Retinal pigment epithelial cell (primary cell): ENCODE measurements at regions not wholly inside any gene's neighbourhood (a gene's known extent, or its start where the extent isn't known, plus 50 kb on each side); places are given as distances from the start of the nearest gene placed in this dataset.

Experiments
- DNase-seq: peaks from one replicate; pipeline ENCODE4 v3.0.0-alpha.2; 2010; ENCODE audit warnings: low read depth
- H3K4me3 ChIP-seq: 2 replicates; pipeline ENCODE4 v1.5.1; 2011; ENCODE audit warnings: mild to moderate bottlenecking, low read length, control low read depth, moderate library complexity
- CTCF ChIP-seq: conservative IDR thresholded peaks from 2 replicates; pipeline ENCODE4 v1.5.1; 2011; ENCODE audit warnings: low read depth, low read length, control low read depth, inconsistent platforms

GRCh38 chr10:35927341-35927740 lies 285.2 kb upstream of the FZD8 start:
- H3K4me3 ChIP-seq = no peak overlapping the region
- DNase-seq = no peak
- TF ChIP-seq CTCF = no peak

GRCh38 chr10:35926846-35927245 lies 284.8 kb upstream of the FZD8 start:
- no peak for TF ChIP-seq CTCF
- no peak for DNase-seq
- no peak overlapping the region for H3K4me3 ChIP-seq

- no peak for TF ChIP-seq CTCF
- H3K4me3 ChIP-seq = no peak overlapping the region
- peak; percentile 39 for DNase-seq
Observed at GRCh38 chr10:35925493-35925892, 283.4 kb upstream of the FZD8 start.

GRCh38 chr10:35924759-35925158 lies 282.7 kb upstream of the FZD8 start:
- DNase-seq = no peak
- H3K4me3 ChIP-seq = no peak overlapping the region
- TF ChIP-seq CTCF = no peak

- DNase-seq = no peak
- no peak for TF ChIP-seq CTCF
- no peak overlapping the region for H3K4me3 ChIP-seq
Observed at GRCh38 chr10:35922876-35923600, 280.9 kb upstream of the FZD8 start.

- no peak for DNase-seq
- no peak for TF ChIP-seq CTCF
- H3K4me3 ChIP-seq = no peak overlapping the region
Observed at GRCh38 chr10:35921866-35922350, 279.8 kb upstream of the FZD8 start.

- no peak for TF ChIP-seq CTCF
- DNase-seq = no peak
- H3K4me3 ChIP-seq = no peak overlapping the region
Observed at GRCh38 chr10:35916791-35917190, 274.7 kb upstream of the FZD8 start.
